ENCODE measurements at regions not wholly inside any gene's neighbourhood (a gene's known extent, or its start where the extent isn't known, plus 50 kb on each side); places are given as distances from the start of the nearest gene placed in this dataset.
"Not testable (repeated sequence)": the region's sequence is repeated elsewhere in the genome, so short reads cannot be mapped to it uniquely, and the experiment has no call there.

DNA sequence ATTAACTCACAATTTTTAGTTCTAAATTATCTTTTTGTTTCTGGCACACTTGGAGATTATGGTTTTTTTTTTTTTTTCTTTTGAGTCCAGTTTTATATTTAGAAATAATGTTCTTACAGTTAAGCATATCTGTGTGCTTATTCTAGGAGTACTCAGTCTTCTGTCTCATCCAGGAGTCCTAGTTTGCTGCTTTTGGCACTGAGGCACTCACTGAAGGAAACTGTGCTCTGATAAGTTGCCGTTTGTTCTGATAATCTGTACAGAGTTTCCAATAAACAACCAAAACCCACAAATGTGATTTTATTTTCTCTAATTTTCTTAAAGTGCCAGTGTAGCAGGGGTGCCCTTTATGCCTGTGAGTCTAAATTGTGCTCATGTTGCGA is 251.0 kb downstream of the LRRC70 start:
- DNase-seq = no peak
- TF ChIP-seq POLR2A (IDR thresholded peaks at IDR 0.05; ENCODE audit: low read length) (no peak), GATA1 (IDR thresholded peaks at IDR 0.05; ENCODE audit: low read depth, low read length) (no peak)

DNA sequence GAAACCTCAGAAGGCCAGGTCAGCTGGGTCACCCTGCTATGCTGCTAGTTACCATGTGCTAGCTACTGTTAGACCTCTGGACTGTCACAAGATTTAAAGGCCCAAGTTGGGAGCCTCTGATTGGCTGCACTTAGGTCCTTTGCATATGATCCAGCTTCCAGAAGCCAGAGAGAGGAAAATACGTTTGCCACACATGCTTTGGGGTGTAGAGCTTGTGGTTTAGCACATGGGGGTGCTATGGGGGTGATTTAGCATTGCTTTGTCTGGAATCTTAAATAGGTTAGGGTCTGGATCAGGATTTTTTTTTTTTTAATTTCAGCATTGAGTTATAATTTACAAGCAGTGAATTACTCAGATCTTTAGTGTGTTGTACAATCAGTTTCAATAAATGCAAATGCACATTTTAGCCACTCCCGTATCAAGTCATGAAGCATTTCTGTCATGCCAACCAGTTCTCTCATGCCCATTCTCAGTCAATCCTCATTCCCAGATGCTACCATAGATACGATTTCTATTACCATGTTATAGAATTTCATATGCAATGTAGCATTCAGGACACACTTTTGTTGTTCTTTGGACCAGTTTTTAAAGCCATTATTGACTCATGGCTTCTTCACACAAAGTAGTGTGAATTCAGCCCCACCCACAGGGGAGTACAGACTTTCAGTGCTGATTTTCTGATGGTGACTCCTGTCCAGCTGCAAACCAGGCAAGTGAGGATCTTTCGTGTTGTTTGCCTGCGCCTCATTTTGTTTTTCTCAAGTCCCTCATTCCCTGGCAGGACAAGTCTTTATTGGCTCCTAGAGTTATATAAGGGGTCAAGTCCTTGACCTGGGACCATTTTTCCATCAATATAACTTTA is 250.4 kb downstream of the LRRC70 start:
- no peak for DNase-seq
- no peak for TF ChIP-seq POLR2A (IDR thresholded peaks at IDR 0.05; ENCODE audit: low read length)
- TF ChIP-seq GATA1 (IDR thresholded peaks at IDR 0.05; ENCODE audit: low read depth, low read length) = no peak

DNA sequence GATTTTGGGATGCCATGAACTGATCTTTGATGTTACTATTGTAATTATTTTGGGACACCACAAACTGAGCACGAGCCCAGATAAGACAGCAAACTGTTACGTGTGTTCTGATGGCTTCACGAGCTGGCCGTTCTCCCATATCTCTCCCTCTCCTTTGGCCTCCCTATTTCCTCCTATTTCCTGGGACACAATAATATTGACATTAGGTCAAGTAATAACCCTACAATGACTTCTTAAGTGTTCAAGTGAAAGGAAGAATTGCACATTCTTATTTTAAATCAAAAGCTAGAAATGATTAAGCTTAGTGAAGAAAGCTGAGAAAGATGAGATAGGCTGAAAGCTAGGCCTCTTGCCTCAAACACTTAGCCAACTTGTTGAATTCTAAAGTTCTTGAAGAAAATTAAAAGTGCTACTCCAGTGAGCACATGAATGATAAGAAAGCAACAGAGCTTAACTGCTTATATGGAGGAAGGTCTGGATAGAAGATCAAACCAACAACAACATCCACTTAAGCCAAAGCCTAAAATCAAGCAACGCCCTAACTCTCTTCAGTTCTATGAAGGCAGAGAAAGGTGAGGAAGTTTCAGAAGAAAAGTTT is 247.1 kb downstream of the LRRC70 start:
- TF ChIP-seq POLR2A (IDR thresholded peaks at IDR 0.05; ENCODE audit: low read length) (no peak), GATA1 (IDR thresholded peaks at IDR 0.05; ENCODE audit: low read depth, low read length) (no peak)
- no peak for DNase-seq

DNA sequence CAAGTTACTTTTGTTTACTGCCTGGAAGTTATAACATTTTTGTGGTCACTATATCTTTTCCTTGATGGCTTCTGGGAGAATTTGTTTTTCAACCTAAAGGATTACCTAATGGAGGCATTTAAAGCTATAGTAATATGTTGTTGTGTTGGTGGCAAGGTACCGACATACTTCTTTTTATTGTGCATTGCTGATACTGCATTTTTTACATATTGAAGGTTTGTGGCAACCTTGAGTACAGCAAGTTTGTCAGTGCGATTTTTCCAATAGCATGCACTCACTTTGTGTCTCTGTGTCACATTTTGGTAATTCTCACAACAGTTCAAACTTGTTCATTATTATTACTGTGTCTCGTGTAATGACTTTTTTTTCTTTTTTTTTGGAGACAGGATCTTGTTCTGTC is 246.3 kb downstream of the LRRC70 start:
- no peak for DNase-seq
- no peak for TF ChIP-seq POLR2A (IDR thresholded peaks at IDR 0.05; ENCODE audit: low read length)
- no peak for TF ChIP-seq GATA1 (IDR thresholded peaks at IDR 0.05; ENCODE audit: low read depth, low read length)

DNA sequence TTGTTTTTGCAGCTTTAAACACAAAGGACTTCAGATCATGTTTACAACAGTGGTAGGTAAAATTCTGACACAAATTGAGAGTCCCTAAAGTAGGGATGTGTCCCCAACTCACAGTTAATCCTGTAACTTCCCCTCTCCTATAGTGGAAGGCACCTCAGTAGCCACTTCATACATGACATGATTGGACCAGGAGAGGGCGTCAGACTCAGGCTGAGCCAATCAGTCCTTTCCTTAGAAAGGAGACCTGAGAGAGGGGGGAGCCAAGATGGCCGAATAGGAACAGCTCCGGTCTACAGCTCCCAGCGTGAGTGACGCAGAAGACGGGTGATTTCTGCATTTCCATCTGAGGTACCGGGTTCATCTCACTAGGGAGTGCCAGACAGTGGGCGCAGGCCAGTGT is 238.4 kb downstream of the LRRC70 start:
- peak in 1 of 2 experiments; percentile 2 for DNase-seq

DNA sequence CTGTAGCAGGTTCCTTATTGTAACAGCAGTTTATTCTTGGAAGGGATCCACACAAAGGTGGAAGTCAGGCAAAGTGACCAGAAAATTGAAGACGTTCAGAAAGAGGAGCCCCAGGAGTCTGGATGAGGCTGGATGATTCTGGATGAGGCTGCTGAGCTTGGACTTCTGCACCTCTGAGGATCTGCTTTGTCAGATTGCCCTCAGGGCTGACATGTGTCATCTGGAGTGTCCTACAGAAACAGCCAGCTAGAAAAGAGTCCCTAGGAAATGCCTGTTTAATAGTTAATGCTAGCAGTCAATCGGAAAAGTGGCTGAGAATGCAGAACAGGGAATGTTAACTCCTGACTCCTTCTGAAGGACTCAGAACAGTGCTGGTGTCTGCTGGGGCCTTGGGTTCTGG is 236.4 kb downstream of the LRRC70 start:
- TF ChIP-seq POLR2A (IDR thresholded peaks at IDR 0.05; ENCODE audit: low read length) = no peak
- TF ChIP-seq GATA1 (IDR thresholded peaks at IDR 0.05; ENCODE audit: low read depth, low read length) = no peak
- no peak for DNase-seq

DNA sequence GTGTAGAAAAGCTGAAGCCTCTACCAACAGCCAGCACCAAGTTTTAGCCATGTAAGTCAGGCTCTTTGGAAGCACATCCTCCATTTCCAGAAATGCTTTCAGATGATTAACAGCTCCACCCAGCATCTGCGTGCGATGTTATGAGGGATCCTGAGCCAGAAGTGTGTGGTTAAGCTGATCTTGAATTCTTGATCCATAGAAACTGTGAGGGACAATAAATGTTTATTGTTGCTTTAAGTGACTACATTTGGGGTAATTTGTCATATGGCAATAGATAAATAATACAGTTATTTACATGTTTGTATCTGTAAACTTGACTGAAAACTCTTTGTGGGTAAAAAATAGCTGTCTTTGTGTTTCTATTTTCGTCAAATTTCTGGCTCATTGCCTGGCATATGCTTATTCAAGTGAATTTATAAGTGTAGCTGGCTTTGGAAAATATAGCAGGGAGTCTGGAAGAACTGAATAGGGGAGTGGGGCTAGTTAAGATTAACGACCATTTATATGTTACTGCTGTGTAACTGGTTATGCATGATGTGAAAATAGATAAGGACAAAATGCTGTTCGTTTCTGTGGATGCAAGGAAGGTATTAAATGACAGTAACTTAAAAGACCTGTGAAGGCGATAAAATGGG is 234.1 kb downstream of the LRRC70 start:
- no peak for DNase-seq
- TF ChIP-seq GATA1 (IDR thresholded peaks at IDR 0.05; ENCODE audit: low read depth, low read length) (no peak), POLR2A (IDR thresholded peaks at IDR 0.05; ENCODE audit: low read length) (no peak)

DNA sequence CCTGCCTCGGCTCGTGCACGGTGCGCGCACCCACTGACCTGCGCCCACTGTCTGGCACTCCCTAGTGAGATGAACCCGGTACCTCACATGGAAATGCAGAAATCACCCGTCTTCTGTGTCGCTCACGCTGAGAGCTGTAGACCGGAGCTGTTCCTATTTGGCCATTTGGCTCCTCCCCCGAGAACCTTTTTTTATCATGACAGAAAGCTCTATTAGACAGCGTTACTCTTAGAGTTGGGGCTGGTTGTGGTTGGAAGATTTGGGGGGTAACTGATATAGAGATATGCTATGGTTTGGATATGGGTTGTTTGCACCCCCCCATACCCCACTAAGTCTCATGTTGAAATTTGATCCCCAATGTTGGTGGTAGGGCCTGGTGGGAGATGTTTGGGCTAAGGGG is 226.2 kb downstream of the LRRC70 start:
- not testable (repeated sequence) for DNase-seq

DNA sequence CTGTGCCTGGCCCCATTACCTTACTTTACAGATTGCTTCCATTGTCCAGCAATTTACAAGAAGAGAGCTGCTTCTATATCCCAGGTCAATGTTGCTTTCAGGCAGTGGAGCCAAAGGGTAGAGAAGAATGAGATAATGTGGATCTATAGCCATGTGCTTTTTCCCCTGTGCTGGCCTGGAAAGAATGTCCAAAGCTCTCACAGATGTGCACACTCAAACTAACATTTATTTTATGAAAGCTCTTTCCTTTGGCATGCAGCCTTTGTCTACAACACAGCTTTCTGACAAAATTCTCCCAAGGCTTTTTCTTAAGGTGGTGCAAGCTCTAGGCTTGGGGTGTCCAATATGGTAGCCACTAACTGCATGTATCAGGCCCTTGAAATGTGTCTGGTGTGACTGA is 217.3 kb downstream of the LRRC70 start:
- TF ChIP-seq GATA1 (IDR thresholded peaks at IDR 0.05; ENCODE audit: low read depth, low read length) = no peak
- TF ChIP-seq POLR2A (IDR thresholded peaks at IDR 0.05; ENCODE audit: low read length) = no peak
- DNase-seq = no peak

DNA sequence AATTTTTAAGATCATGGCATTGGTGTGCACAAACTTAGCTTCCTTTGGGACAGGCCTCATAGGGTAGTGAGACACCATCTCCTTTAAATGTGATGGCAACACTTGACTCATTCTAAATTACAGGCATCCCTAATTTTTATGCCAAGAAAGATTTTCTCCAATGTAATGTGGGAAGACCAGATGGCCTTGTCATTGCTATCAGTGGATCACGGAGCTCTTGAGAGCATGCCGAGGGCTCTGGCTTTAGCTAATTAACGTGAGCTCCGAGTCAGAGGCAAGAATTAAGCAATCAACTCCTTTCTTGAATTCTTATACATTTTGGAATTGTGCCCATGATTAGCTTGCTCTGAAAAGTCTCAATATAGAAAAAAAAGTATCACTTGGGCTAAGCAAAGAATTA is 215.8 kb downstream of the LRRC70 start:
- no peak for TF ChIP-seq POLR2A (IDR thresholded peaks at IDR 0.05; ENCODE audit: low read length)
- no peak for TF ChIP-seq GATA1 (IDR thresholded peaks at IDR 0.05; ENCODE audit: low read depth, low read length)
- no peak for DNase-seq

DNA sequence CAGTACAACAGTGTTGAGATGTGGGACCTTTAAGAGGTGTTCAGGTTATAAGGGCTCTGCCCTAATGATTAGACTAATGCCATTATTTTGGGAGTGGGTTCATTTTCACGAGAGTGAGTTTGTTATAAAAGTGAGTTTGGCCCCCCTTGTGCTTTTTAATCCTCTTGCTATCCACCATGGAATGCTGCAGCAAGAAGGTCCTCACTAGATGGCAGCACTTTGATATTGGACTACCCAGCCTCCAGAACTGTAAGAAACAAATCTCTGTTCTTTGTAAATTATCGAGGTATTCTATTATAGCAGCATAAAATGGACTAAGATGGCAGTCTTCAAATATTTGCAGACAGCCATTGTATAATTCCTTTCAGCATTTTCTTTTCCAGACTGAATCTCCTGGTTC is 212.4 kb downstream of the LRRC70 start:
- TF ChIP-seq GATA1 (IDR thresholded peaks at IDR 0.05; ENCODE audit: low read depth, low read length) (no peak), POLR2A (IDR thresholded peaks at IDR 0.05; ENCODE audit: low read length) (no peak)

DNA sequence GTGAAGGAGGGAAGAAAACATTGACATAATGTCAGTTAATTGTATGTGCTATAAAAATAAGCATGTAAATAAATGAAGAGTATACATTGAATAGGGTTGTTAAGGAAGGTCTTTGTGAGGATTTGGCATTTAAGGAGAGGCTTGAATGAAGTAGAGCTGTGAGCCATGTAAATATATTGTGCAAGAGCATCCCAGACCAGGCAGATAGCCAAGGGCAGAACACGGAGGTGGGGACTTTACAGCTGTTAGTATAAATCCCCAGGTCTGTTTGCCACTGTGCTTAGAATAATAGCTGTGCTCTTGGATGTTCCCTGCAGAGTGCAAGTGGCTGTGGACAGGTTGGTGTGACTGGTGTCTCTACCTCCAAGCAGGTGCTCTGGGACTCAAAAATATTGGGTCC is 211.7 kb downstream of the LRRC70 start:
- DNase-seq = no peak
- TF ChIP-seq GATA1 (IDR thresholded peaks at IDR 0.05; ENCODE audit: low read depth, low read length) = no peak
- TF ChIP-seq POLR2A (IDR thresholded peaks at IDR 0.05; ENCODE audit: low read length) = no peak

More for the DNA sequence above, 212.4 kb downstream of the LRRC70 start:
- peak in 1 of 2 experiments; percentile 4 for DNase-seq

DNA sequence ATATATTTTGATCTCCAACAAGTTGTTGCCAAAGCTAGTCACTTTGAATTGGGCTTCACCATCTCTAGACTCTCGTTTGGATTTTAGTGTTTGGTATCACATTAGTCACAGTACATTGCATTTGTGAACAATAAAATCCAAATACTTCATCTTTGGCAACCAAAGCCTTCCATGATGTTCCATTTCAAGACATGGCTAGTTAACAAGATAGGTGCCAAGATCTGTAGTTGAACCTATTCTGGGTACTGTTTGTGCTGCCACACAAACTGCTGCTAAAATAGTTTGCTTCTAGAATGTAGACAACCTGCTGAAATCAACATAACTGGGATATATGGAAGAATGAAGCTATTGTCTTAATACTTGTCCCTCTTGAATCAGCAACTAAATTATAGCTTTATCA is 207.5 kb downstream of the LRRC70 start:
- DNase-seq = no peak
- TF ChIP-seq GATA1 (IDR thresholded peaks at IDR 0.05; ENCODE audit: low read depth, low read length) (no peak), POLR2A (IDR thresholded peaks at IDR 0.05; ENCODE audit: low read length) (no peak)

DNA sequence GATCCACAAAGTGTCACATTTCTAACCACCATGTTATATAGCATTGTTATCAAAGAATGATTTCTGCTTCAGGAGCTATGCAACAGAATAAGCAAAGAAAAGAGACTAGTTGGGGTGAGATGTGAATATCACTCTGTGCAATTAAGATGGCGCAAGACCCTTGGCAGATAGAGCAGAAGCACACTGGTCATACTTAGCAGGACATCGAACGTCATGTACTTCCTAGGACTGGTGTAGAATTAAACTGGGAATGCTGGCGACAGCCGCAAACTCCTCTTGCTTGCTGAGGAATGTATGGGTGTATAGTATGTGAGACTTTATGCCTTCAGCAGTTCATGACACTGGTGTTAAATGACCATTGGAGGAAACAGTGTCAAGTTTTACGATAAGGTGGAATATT is 207.0 kb downstream of the LRRC70 start:
- no peak for DNase-seq
- TF ChIP-seq POLR2A (IDR thresholded peaks at IDR 0.05; ENCODE audit: low read length) = no peak
- no peak for TF ChIP-seq GATA1 (IDR thresholded peaks at IDR 0.05; ENCODE audit: low read depth, low read length)
